Coronary artery (tissue), 2 donors: ENCODE measurements at regions not wholly inside any gene's neighbourhood (a gene's known extent, or its start where the extent isn't known, plus 50 kb on each side); places are given as distances from the start of the nearest gene placed in this dataset.
"Not testable (repeated sequence)": the region's sequence is repeated elsewhere in the genome, so short reads cannot be mapped to it uniquely, and the experiment has no call there.

Experiments
- DNase-seq: peaks from one replicate; pipeline ENCODE4 v3.0.0-alpha.2; 2017; ENCODE audit warnings: low spot score
- H3K27ac ChIP-seq, 2 donors: fragments of 200-600 bp; sonication (generic); one replicate each; pipeline ENCODE4 v1.5.1; 2016 to 2019
- H3K4me3 ChIP-seq: fragments of 200-600 bp; sonication (generic); 2 replicates; pipeline ENCODE4 v1.5.1; 2016; ENCODE audit warnings: mild to moderate bottlenecking, moderate library complexity
- CTCF ChIP-seq: fragments of 200-600 bp; sonication (generic); IDR thresholded peaks from one replicate; pipeline ENCODE4 v1.5.1; 2019; ENCODE audit warnings: antibody characterized with exemption

- Histone ChIP-seq H3K27ac (no peak overlapping the region), H3K4me3 (no peak overlapping the region)
- DNase-seq, result no peak
- no peak for TF ChIP-seq CTCF
Measured at GRCh38 chr7:357531-358209, 67.7 kb downstream of the FOXL3 start.

- no peak for TF ChIP-seq CTCF
- Histone ChIP-seq H3K4me3 (no peak overlapping the region), H3K27ac (no peak overlapping the region)
- no peak for DNase-seq
Measured at GRCh38 chr7:358352-358751, 68.4 kb downstream of the FOXL3 start.

- TF ChIP-seq CTCF, result no peak
- no peak overlapping the region for H3K27ac ChIP-seq
- H3K4me3 ChIP-seq, result no peak overlapping the region
- no peak for DNase-seq
Measured at GRCh38 chr7:359226-359765, 69.3 kb downstream of the FOXL3 start.

- H3K4me3 ChIP-seq, result no peak overlapping the region
- TF ChIP-seq CTCF, result no peak
- H3K27ac ChIP-seq, result no peak overlapping the region
- DNase-seq, result no peak
Measured at GRCh38 chr7:359766-360361, 69.9 kb downstream of the FOXL3 start.

- no peak for TF ChIP-seq CTCF
- Histone ChIP-seq H3K27ac (no peak overlapping the region), H3K4me3 (no peak overlapping the region)
- DNase-seq, result no peak
Measured at GRCh38 chr7:360454-361100, 70.6 kb downstream of the FOXL3 start.

GRCh38 chr7:361182-361581, 71.2 kb downstream of the FOXL3 start:
- not testable (repeated sequence) for DNase-seq, H3K27ac ChIP-seq, H3K4me3 ChIP-seq

- H3K4me3 ChIP-seq, result peak overlapping the region; percentile 20
- H3K27ac ChIP-seq, result no peak overlapping the region
Measured at GRCh38 chr7:361680-362401, 71.9 kb downstream of the FOXL3 start.

More at GRCh38 chr7:361680-362401, 71.9 kb downstream of the FOXL3 start:
- TF ChIP-seq CTCF, result no peak
- DNase-seq, result no peak
